ENCODE measurements at regions not wholly inside any gene's neighbourhood (a gene's known extent, or its start where the extent isn't known, plus 50 kb on each side); places are given as distances from the start of the nearest gene placed in this dataset.

DNA sequence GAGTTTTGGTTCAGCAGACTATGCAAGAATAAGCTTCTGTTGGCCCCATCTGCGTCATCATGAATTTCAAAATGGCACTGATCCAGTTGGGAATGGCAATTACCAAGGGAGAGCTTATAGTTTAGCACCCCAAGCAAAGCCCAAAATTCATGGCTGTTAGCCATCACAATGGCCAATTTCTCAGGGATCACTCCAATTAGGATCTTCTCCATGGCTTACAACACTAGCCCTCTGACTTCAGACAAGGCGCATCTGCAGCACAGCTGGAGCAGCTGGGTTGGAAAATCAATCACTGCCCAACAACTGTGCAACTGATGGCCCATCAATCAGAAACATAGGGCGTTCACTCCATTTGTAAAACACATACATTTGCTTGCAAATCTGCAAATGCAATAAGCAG, 273.6 kb downstream of the SRBD1 start:
- Histone ChIP-seq H3K36me3 (replicated peaks in 1 of 2; ENCODE audit: insufficient read depth in 1 of 2, low read depth in 2 of 2) (no peaks in the 10 kb centered on the region), H3K9me3 (no peaks in the 10 kb centered on the region), H3K27ac (no peak overlapping the region), H3K4me3 (no peak overlapping the region), H3K4me1 (peaks cover 6% of the 10 kb centered on the region), H3K27me3 (no peaks in the 10 kb centered on the region)
- TF ChIP-seq POLR2A (IDR thresholded peaks at IDR 0.05) (no peak), CTCF (IDR thresholded peaks at IDR 0.05) (no peak)
- DNase-seq (no peak), ATAC-seq (no peak)
- intact Hi-C loops (cut with DNase I): no loop called here
- 78 to 81% methylated on average over 3 of the region's 3 CpGs for WGBS, 2 donors

DNA sequence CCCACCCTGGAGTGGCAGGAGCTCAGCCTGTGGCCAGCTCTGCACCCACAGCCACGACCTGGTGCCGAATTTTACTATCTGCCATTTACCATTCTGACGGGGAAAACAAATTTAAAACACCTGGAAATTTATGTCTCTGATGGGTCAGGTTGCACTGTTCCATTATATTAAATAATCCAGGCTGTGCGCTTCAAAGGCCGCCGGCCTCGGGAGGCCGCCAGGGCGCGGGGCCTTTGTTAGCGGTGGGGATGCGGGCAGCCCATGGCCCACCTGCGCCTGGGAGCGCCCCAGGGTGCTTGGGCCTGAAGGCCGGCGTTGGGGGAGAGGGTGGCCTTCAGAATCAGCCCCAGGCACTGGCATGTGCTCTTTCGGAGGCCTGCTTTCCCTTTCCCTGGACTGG, 276.9 kb downstream of the SRBD1 start:
- ATAC-seq (no peak), DNase-seq (no peak)
- no peaks in the 10 kb centered on the region for H3K27me3 ChIP-seq
- H3K4me1 ChIP-seq: peaks cover 27% of the 10 kb centered on the region
- no peak overlapping the region for H3K4me3 ChIP-seq
- H3K9me3 ChIP-seq: no peaks in the 10 kb centered on the region
- H3K36me3 ChIP-seq (replicated peaks in 1 of 2; ENCODE audit: insufficient read depth in 1 of 2, low read depth in 2 of 2): no peaks in the 10 kb centered on the region
- WGBS, 2 donors: 94 to 95% methylated on average over 13 to 16 of the region's 17 CpGs
- intact Hi-C loops (cut with DNase I): no loop called here
- TF ChIP-seq CTCF (IDR thresholded peaks at IDR 0.05): no peak
- no peak for TF ChIP-seq POLR2A (IDR thresholded peaks at IDR 0.05)
- no peak overlapping the region for H3K27ac ChIP-seq

GRCh38 chr2:45332567-45332966, 278.5 kb downstream of the SRBD1 start:
- ATAC-seq (peak; percentile 8), DNase-seq (no peak)
- H3K4me1 ChIP-seq: peaks cover 27% of the 10 kb centered on the region
- H3K36me3 ChIP-seq (replicated peaks in 1 of 2; ENCODE audit: insufficient read depth in 1 of 2, low read depth in 2 of 2): no peaks in the 10 kb centered on the region
- TF ChIP-seq POLR2A (IDR thresholded peaks at IDR 0.05) (no peak), CTCF (IDR thresholded peaks at IDR 0.05) (no peak)
- H3K27me3 ChIP-seq: no peaks in the 10 kb centered on the region
- H3K27ac ChIP-seq: no peak overlapping the region
- intact Hi-C loops (cut with DNase I): no loop called here
- H3K4me3 ChIP-seq: no peak overlapping the region
- no peaks in the 10 kb centered on the region for H3K9me3 ChIP-seq
- 47 to 75% methylated on average over 1 of the region's 1 CpG for WGBS, 2 donors

DNA sequence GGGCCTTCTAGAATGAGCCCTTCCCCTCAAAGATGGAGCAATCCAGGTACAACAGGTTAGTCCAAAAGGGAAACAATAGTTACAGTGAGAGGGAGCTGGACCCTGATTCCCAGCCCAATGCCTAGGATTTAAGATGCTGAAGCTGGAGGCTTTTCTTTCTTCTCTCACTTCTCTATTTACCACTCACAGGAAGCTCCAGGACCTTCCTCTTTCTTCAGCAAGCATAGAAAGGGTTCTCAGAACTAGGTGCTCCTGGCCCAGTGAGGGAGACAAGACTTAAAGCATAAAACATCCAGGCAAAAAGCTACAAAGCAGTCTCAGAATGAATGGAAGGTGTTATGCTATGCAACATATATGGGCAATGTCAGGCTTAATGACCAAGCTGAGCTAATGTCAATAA, 279.0 kb downstream of the SRBD1 start:
- ATAC-seq (no peak), DNase-seq (no peak)
- Histone ChIP-seq H3K36me3 (replicated peaks in 1 of 2; ENCODE audit: insufficient read depth in 1 of 2, low read depth in 2 of 2) (no peaks in the 10 kb centered on the region), H3K4me1 (peaks cover 27% of the 10 kb centered on the region), H3K9me3 (no peaks in the 10 kb centered on the region), H3K4me3 (no peak overlapping the region), H3K27me3 (no peaks in the 10 kb centered on the region), H3K27ac (no peak overlapping the region)
- intact Hi-C loops (cut with DNase I): no loop called here
- TF ChIP-seq CTCF (IDR thresholded peaks at IDR 0.05): no peak
- no peak for TF ChIP-seq POLR2A (IDR thresholded peaks at IDR 0.05)

GRCh38 chr2:45331410-45331786, 279.7 kb downstream of the SRBD1 start:
- Histone ChIP-seq H3K27ac (no peak overlapping the region), H3K4me1 (peaks cover 27% of the 10 kb centered on the region), H3K36me3 (replicated peaks in 1 of 2; ENCODE audit: insufficient read depth in 1 of 2, low read depth in 2 of 2) (no peaks in the 10 kb centered on the region), H3K9me3 (no peaks in the 10 kb centered on the region), H3K27me3 (no peaks in the 10 kb centered on the region), H3K4me3 (no peak overlapping the region)
- DNase-seq: no peak
- ATAC-seq: no peak
- TF ChIP-seq CTCF (IDR thresholded peaks at IDR 0.05) (no peak), POLR2A (IDR thresholded peaks at IDR 0.05) (no peak)
- intact Hi-C loops (cut with DNase I): no loop called here
- WGBS, 2 donors: 26 to 35% methylated on average over 7 of the region's 7 CpGs

All from body of pancreas (tissue), 4 donors.